HT-29 (cell line): ENCODE measurements at regions not wholly inside any gene's neighbourhood (a gene's known extent, or its start where the extent isn't known, plus 50 kb on each side); places are given as distances from the start of the nearest gene placed in this dataset.
A peak's percentile ranks its signal among the peaks of the same experiment; 100 is the strongest.
"Not testable (repeated sequence)": the region's sequence is repeated elsewhere in the genome, so short reads cannot be mapped to it uniquely, and the experiment has no call there.

Experiments used
- DNase-seq: peaks from one replicate; pipeline ENCODE4 v3.0.0-alpha.2; 2015; ENCODE audit warnings: low spot score

DNA sequence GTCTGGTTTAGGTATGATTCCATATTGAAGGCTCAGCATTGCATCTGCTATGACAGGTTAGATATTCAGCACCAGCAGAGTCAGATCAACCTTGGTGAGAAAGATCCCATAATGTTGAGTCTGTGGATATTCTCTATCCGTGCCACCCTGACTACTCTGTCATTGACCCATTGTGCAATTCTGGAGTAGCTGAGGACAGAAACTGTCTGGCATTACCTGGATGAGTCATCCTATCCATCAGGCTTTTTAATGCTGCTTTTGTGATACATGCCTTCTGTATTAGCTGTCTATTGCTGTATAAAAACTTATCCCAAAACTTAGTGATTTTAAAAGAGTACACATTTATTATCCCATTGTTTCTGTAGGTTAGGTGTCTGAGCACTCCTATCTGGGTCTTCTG lies 189.1 kb upstream of the FAT3 start:
- peak; percentile 44 for DNase-seq

DNA sequence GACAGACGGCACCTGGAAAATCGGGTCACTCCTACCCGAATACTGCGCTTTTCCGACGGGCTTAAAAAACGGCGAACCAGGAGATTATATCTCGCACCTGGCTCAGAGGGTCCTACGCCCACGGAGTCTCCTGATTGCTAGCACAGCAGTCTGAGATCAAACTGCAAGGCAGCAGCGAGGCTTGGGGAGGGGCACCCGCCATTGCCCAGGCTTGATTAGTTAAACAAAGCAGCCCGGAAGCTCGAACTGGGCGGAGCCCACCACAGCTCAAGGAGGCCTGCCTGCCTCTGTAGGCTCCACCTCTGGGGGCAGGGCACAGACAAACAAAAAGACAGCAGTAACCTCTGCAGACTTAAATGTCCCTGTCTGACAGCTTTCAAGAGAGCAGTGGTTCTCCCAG lies 197.5 kb upstream of the FAT3 start:
- not testable (repeated sequence) for DNase-seq

DNA sequence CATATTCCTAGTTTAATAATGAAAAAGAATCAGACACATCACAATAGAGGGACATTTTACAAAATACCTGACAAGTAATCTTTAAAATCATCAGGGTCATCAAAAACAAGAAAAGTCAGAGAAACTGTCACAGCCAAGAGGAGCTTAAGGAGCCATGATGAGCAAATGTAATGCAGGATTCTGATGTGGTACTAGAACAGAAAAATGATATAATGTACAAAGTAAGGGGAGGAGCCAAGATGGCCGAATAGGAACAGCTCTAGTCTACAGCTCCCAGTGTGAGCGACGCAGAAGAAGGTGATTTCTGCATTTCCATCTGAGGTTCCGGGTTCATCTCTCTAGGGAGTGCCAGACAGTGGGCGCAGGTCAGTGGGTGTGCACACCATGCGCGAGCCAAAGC lies 198.0 kb upstream of the FAT3 start:
- DNase-seq = no peak

DNA sequence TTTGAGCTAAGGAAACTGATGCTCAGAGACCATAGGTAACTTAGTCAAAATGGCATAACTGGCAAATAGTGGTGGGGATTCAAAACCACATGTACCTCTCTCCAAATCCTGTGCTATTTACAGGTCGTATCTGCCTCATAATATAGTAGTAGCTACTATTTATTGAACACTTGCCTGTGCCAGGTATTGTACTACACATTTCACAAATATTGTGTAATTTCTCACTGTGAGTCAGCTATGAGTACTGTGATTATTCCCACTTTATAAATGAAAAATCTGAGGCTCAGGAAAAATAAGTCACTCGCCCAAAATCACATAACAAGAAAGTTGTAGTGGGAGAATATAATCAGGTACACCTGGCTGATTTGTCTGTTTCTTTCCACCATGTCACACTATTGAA lies 199.8 kb upstream of the FAT3 start:
- no peak for DNase-seq

DNA sequence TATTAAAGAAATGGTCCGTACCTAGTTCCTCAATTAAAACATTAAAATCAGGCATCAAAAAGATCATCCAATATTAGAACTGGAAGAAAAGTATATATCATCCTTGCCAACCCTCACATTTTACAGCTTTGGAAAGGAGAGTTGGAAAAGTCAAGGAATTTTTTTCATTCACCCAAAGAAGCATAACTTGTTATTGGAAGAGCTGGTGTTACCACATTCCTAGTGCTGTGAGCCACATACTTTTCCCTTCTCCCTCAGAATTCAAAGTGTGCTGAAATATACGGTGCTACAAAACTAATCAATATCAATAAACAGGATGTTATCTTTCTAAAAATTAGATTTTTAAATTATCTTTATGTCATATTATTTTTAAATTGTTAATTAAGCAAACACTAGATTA lies 202.1 kb upstream of the FAT3 start:
- DNase-seq = no peak

DNA sequence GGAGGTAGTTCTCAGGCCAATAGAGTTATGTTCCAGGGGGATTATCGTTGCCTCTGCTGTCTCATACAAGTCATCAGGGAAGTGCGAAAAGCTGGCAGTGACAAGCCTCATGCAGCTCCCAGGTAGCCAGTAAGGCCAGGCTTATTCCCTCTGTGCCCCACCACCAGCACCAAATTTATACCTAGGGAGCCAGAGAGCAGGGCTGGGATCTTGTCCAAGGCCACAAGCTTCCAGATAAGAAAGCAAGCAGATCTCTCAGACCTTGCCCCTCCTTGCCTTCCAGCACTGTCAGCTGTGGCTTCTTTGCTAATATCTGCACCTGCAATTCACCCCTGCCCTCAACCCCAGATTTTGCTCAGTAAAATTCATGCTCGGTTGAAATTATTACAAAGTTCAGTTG lies 206.3 kb upstream of the FAT3 start:
- DNase-seq = no peak

DNA sequence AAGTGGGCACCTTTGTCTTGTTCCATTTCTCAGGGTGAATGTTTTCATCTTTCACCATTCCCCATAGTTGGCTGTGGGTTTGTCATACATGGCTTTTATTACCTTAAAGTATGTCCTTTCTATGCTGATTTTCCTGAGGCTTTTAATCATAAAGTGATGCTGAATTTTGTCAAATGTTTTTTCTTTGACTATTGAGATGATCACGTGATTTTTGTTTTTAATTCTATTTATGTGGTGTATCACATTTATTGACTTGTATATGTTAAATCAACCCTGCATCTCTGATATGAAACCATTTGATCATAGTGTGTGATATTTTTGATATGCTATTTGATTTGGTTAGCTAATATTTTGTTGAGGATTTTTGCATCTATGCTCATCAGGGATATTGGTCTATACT lies 216.4 kb upstream of the FAT3 start:
- no peak for DNase-seq

DNA sequence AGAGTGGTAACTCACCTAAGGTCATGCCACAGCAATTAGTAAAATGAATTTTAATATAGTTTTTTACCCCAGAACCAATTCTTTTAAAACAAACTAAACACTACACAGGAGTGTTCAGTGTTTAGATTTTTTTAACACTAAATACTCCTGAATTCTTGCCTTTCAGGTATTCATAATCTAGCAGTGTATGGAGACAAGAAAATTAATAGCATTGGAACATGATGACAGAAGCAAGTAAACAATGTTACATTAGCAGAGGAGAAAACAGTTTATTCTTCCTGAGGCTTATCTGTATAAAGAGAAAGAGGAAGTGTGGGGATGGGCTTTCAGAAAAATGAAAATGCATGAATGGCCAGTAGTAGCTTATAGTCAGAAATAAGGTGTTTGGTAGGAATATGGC lies 222.1 kb upstream of the FAT3 start:
- no peak for DNase-seq

DNA sequence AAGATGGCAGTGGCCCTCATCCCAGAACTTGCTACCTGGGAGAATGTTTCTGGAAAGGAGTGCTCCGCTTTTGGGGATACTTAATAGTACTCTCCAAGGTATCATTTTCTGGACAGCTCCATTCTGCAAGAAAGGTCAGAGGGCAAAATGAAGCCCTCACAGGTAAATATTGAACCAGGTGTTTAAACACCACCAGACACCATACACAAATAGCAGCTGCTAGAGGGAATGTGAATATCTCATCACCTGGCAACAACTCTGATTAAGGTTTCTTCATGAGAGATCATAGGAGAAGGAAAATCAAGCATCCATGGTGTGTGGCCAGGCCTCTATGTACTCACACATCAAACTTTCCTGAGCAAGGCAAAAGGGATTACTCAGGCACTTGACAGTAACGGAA lies 226.1 kb upstream of the FAT3 start:
- DNase-seq = no peak

DNA sequence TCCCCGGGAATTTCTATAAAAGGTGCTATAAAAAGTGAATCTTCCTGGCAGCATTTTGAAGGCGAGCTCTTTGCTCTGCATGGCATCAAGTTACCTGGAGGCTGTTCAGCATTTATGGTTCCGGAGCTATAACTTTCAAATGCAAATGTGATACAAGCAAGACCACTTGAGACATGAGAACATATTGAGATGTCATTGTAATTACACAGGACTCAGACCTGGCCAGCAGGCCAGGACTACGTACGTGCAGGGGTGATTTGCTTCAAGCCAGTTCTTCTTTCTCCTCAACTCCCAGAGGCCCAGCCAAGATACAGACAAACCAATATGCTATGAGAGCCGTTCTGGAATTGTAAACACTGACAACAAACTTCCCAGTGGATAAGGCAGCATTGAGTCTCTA lies 227.4 kb upstream of the FAT3 start:
- no peak for DNase-seq

DNA sequence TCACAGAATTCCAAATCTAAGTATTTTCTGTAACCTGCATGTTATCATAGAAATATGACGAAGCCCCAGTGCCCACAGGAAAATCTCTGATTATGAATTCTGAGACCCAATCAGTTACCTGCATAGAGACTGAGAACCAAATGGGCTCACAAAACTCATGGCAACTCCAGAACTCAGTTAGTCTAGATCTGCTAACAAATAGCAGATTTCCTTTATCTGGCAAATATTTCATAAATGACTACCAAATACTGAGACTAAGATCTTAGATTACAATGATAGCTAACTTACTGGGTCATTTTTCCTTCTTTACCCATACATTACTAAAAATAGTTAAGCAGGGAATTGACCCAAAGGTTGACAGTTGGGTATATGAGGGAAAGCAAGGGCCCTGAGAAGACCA lies 228.1 kb upstream of the FAT3 start:
- no peak for DNase-seq

DNA sequence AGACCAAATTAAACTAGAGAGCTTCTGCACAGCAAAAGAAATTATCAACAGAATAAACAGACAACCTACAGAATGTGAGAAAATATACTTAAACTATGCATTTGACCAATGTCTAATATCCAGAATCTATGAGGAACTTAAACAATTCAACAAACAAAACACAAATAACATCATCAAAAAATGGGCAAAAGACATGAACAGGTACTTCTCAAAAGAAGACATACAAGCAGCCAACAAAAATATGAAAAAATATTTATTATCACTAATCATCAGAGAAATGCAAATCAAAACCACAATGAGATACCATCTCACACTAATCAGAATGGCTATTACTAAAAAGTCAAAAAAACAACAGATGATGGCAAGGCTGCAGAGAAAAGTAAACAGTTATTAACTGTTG lies 236.2 kb upstream of the FAT3 start:
- DNase-seq = not testable (repeated sequence)

DNA sequence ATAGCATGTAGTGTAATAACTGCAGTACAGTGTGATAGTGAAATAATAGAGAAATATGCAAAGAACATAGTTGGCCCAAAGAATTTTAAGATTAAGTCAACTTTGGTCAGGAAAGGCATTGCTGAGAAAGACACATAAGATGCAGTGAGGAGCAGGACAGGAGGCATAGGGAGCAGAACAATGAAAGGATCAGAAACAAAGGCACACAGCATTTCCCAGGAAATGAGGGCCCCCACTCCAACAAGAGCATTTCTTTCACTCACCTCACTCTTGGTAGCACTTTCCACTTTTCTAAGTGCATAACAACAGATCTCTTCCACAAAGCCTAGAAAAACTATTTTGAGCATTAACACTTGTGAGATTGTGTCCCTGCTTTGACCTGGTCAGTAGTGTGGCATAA lies 238.4 kb upstream of the FAT3 start:
- DNase-seq = no peak

DNA sequence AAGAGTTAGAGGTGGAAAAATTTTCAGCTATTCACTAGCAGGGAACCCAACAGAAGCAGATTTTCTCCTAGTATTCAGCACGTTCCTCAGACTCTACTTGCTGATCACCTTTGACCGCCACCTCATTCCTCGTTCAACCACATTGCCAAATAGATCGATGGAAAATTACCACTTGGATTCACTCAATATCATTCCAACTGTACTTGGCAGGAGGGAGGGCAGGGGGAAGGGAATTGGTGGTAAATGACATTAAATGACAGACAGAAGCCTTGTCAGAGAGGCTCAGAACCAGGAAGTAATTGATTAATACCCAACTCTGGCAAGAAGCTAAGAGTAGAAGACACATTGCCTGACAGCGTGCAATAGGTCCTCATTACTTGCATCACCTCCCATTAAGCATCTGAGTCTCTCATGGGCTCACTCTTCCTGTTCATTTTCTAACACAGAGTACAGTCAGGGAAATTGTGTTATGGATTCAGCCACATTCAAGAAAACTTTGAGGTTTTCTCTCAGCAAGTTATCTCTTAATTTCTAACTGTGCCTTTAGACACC lies 240.5 kb upstream of the FAT3 start:
- DNase-seq = peak; percentile 42

DNA sequence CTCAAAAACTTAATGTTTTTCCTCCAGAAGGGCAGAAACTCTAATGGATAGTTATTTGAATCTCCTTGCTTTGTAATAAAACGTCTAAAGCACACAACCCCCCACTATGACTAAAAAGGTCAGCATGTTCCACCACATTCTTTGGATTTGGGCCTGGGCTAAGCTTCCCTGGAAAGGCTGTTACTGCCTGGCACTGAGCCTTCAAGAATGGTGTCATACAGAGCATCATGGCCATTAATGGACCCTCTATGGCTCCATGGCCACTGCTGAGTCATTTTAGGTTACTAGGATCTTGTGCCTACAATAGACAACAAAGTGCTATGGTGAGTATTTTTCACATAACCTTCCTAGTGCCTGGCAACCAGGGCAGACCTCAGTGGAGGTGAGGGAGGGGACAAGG lies 242.6 kb upstream of the FAT3 start:
- peak; percentile 57 for DNase-seq

DNA sequence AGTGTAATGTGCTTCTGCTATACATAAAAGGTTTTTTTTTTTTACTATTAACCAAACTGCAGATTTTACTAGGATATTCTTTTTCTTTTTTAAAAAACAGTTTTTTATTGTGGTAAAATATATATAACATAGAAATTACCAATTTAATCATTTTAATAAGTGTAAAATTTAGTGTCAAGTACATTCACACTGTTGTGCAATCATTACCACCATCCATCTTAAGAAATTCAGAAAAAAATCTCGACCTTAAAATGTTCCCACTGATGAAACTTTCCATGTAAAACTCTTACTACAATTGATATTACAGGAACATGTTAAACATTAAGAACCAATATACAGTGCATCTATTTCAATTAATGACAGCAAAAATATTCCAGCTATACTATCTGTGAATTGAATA lies 244.8 kb upstream of the FAT3 start:
- DNase-seq = no peak

DNA sequence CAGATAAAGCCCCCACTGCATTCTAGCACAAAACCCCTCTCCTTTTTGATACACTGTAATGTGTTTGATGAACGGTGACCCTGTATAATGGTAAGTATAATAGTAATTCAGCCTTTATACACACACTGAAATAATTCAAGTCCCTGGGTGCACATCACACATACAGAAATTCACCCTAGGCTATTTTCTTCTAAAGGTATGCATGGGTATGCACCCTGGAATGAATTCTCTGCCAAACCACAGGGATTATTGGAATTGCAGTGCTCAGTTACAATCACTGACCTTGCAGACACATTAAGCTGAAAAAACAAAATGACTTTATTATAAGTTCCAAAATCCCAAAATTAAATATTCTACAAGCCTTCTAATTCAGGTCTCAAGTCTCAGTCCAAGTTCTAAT lies 245.9 kb upstream of the FAT3 start:
- no peak for DNase-seq

DNA sequence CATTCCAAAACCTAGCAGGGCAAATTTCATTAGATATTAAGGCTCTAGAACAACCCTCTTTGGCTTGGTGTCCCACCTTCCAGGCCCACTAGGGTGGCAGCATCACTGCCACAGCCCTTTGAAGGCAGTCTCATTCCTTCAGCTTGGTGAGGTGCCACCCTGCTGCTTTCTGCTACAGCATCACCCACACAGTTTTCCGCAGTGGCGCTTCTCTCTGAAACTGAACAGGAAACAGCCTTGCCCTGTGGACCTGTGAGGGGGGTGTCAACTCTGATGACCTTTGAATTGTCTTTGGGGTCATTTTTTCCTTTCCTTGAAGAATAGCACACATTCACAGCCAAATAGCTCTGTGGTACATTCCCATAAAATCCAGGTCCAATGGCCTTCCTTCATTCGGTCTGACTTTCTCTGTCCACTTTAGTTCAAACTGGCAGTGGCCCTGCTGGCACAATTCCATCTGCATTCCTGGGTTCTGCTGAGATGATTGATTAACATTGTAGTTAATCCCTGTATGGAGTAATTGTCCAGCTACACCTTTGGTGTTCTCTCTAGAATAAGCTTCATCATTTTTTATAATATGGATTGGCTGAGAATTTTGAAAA lies 251.9 kb upstream of the FAT3 start:
- DNase-seq = peak; percentile 80

DNA sequence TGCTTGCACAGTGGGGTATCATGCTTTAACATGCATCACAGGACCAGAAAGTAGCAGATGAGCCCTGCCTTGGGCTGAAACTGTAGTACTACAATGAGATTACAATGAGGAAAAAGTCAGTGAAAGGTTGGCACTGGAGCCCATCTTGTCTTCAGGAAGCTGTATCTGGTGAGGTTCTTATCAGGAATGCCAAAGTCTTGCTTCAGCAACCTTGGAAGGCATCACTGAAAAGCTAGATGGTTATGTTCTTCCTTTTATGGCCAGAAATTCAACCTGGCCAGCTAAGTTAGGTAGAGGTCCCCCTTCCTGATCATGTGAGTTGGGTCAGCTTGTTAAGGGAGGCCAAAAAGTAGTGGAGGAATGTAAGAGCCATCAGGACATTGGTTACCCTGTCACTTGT lies 254.0 kb upstream of the FAT3 start:
- DNase-seq = no peak

DNA sequence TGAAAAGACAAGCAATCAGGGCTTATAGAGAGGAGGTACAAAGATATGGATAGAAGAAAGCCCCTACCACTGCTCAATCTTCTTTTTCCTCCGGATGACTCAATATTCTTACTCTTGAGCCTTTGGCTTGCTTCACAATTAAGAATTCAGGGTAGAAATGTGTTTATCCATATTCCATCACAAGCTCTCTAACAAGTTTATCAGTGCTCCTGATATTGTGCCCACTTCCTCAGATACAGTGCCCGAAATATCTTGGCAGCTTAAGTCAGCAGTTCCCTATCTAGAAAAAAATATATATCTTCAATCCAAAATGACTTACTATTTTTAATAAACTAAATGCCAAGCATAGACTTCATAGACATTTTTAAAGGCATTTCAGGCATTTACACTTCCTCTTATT lies 255.1 kb upstream of the FAT3 start:
- no peak for DNase-seq

DNA sequence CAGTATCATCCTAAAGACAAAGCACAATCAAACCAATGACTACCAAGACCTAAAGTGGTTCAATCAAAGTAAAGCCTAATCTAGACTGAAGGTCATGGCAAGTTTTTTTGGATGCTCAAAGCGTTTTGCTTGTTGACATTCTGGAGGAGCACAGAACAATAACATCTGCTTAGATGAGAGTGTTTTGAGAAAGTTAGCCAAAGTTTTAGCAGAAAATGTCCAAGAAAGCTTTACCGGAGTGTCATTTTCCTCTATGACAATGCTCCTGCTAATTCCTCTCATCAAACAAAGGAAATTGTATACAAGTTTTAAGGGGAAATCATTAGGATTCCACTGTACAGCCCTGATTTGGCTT lies 256.9 kb upstream of the FAT3 start:
- DNase-seq = no peak

DNA sequence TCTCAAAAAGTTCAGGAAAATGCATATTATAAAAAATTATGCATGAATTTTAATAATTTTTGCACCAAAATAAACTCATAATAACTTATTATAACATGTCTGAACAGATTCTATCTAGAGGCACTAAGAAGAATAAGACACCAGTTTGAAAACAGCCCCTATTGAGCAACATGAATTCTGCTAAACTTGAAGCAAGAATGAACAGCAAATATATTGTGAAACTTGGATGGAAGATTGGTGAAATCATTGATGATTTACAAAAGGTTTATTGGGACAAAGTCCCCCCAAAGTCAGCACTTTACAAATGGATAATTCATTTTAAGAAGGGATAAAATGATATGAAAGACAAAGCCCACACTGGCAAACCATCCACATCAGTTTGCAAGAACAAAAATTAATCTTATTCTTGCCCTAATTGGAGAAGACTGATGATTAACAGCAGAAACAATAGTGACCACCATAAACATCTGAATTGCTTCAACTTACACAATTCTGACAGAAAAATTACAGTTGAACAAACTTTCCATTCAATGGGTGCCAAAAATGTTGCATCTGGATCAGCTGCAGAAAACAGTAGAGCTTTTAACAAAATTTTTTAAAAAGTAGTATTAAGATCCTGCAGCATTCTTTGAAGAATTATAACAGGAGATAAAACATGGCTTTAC lies 257.5 kb upstream of the FAT3 start:
- no peak for DNase-seq

DNA sequence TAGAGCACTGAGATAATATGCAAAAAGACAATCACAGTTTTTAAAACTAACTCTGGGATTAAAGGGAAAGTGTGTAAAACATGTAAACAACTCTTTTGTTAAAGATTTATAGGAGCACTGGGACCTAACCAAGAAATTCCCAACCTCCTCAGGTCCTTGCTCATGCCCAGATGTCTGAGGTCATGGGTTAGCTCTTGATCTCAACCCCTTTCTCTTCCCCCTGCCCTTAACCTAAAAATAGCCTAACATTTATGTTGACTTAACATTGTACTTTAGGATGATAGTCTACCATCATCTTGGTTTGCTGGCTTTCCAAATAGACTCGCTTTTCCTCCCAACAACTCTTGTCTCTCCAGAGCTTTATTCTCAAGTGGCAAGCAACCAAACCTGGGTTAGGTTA lies 258.2 kb upstream of the FAT3 start:
- no peak for DNase-seq

DNA sequence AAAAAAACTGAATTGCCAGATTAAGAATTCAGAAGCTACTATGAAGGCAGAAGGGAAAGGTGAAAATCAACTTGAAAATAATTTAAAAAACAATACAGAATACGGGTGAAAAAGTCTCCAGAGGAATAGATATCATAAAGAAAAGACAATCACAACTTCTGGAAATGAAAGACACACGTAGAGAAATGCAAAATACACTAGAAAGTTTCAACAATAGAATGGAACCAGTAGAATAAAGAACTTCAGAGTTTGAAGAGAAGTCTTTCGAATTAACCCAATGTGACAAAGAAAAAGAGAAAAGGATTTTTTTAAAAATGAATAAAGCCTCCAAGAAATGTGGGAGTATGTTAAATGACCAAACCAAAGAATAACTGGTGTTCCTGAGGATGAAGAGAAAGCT lies 263.8 kb upstream of the FAT3 start:
- DNase-seq = no peak
